PC-9 (cell line): ENCODE measurements at regions not wholly inside any gene's neighbourhood (a gene's known extent, or its start where the extent isn't known, plus 50 kb on each side); places are given as distances from the start of the nearest gene placed in this dataset.

Source experiments
- CTCF ChIP-seq: fragments of 200-600 bp; sonication (generic); conservative IDR thresholded peaks from 2 replicates; pipeline ENCODE4 v1.6.1; 2017; ENCODE audit warnings: mixed run types, antibody characterized with exemption, mild to moderate bottlenecking, moderate library complexity
- EZH2 ChIP-seq: fragments of 200-600 bp; sonication (generic); IDR thresholded peaks from 2 replicates; pipeline ENCODE4 v1.8.0; 2017; ENCODE audit warnings: antibody characterized with exemption, low read depth

- TF ChIP-seq EZH2 (no peak), CTCF (no peak)
Observed at GRCh38 chr2:173762864-173763263, 202.3 kb downstream of the SP3 start.
